ENCODE measurements at regions not wholly inside any gene's neighbourhood (a gene's known extent, or its start where the extent isn't known, plus 50 kb on each side); places are given as distances from the start of the nearest gene placed in this dataset.

DNA sequence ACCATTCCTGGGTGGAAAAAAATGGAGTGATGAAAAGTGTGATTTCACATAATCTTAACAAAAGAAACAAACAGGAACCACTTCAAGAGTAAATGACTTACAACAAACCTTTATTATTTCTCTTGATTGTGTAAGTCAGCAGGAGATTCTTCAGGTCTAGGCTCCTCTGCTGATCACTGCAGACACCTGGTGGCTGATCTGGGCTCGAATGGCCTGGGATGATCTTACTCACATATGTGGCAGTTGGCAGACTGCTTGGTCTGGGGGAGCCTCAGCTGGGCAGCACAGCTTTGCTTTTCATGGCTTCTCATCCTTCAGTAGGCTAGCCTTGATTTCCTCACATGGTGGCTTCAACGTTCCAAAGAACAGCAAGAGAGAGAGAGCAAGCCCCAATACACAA lies 215.4 kb upstream of the PRICKLE1 start:
- H3K9me3 ChIP-seq (ENCODE audit: low read length), result no peaks in the 10 kb centered on the region
- no peaks in the 10 kb centered on the region for H3K79me2 ChIP-seq (replicated peaks; ENCODE audit: insufficient read depth, low read length)
- no peaks in the 10 kb centered on the region for H3K27me3 ChIP-seq (ENCODE audit: insufficient read depth, low read depth, low read length)
- TF ChIP-seq SMC3 (conservative IDR thresholded peaks at IDR 0.05; ENCODE audit: poor library complexity) (no peak), TAF1 (IDR thresholded peaks at IDR 0.05; ENCODE audit: low read depth) (no peak), EP300 (conservative IDR thresholded peaks at IDR 0.05; ENCODE audit: poor library complexity, severe bottlenecking) (no peak), MXI1 (conservative IDR thresholded peaks at IDR 0.05; ENCODE audit: poor library complexity, severe bottlenecking) (no peak), EZH2 (IDR thresholded peaks at IDR 0.05; ENCODE audit: borderline replicate concordance, insufficient read depth, low read length, poor library complexity, severe bottlenecking) (no peak), RAD21 (conservative IDR thresholded peaks at IDR 0.05) (no peak)
- TF ChIP-seq, protein P1, sequence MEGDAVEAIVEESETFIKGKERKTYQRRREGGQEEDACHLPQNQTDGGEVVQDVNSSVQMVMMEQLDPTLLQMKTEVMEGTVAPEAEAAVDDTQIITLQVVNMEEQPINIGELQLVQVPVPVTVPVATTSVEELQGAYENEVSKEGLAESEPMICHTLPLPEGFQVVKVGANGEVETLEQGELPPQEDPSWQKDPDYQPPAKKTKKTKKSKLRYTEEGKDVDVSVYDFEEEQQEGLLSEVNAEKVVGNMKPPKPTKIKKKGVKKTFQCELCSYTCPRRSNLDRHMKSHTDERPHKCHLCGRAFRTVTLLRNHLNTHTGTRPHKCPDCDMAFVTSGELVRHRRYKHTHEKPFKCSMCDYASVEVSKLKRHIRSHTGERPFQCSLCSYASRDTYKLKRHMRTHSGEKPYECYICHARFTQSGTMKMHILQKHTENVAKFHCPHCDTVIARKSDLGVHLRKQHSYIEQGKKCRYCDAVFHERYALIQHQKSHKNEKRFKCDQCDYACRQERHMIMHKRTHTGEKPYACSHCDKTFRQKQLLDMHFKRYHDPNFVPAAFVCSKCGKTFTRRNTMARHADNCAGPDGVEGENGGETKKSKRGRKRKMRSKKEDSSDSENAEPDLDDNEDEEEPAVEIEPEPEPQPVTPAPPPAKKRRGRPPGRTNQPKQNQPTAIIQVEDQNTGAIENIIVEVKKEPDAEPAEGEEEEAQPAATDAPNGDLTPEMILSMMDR (IDR thresholded peaks at IDR 0.05; ENCODE audit: poor library complexity, severe bottlenecking), result no peak
- H3K4me2 ChIP-seq (ENCODE audit: low read length), result no peak overlapping the region
- no peak overlapping the region for H3K27ac ChIP-seq (ENCODE audit: low read length)
- H3K9ac ChIP-seq (ENCODE audit: low read length), result no peak overlapping the region
- H3K36me3 ChIP-seq (ENCODE audit: insufficient read depth, low read length), result no peaks in the 10 kb centered on the region
- H2AFZ ChIP-seq (ENCODE audit: low read depth, low read length), result no peak overlapping the region
- no peaks in the 10 kb centered on the region for H3F3A ChIP-seq (ENCODE audit: insufficient read depth, low read length, poor library complexity, severe bottlenecking)
- no peaks in the 10 kb centered on the region for H4K20me1 ChIP-seq (ENCODE audit: insufficient read depth)
- H3K4me3 ChIP-seq (ENCODE audit: low read length), result no peak overlapping the region
- H3K9me2 ChIP-seq (ENCODE audit: insufficient read depth, low read length), result no peaks in the 10 kb centered on the region

DNA sequence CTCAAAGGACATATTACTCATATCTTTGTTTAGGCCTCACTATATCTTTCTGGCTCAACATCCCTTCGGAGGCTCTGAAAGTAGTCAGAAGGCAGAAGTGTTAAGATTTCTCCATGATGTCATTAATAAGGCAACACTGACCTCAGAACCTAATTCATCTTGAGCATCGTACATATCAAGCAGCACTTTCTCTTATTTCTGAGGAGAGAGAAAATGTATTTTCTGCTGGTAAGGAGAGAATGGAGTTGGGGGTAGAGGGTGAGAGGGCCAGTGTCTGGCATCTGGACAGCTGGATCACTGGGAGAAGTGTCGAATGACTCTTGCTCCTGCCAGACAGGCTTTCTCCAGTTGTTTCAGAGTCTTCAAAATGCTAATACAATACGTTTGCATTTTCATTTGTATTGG lies 213.2 kb upstream of the PRICKLE1 start:
- H3K27me3 ChIP-seq (ENCODE audit: insufficient read depth, low read depth, low read length), result no peaks in the 10 kb centered on the region
- H3K4me3 ChIP-seq (ENCODE audit: low read length), result no peak overlapping the region
- H3K79me2 ChIP-seq (replicated peaks; ENCODE audit: insufficient read depth, low read length), result no peaks in the 10 kb centered on the region
- no peaks in the 10 kb centered on the region for H3K36me3 ChIP-seq (ENCODE audit: insufficient read depth, low read length)
- H3K4me2 ChIP-seq (ENCODE audit: low read length), result no peak overlapping the region
- no peak overlapping the region for H2AFZ ChIP-seq (ENCODE audit: low read depth, low read length)
- no peaks in the 10 kb centered on the region for H3F3A ChIP-seq (ENCODE audit: insufficient read depth, low read length, poor library complexity, severe bottlenecking)
- H3K9me2 ChIP-seq (ENCODE audit: insufficient read depth, low read length), result no peaks in the 10 kb centered on the region
- H3K27ac ChIP-seq (ENCODE audit: low read length), result no peak overlapping the region
- H3K9ac ChIP-seq (ENCODE audit: low read length), result no peak overlapping the region
- no peaks in the 10 kb centered on the region for H4K20me1 ChIP-seq (ENCODE audit: insufficient read depth)
- no peak for TF ChIP-seq EZH2 (IDR thresholded peaks at IDR 0.05; ENCODE audit: borderline replicate concordance, insufficient read depth, low read length, poor library complexity, severe bottlenecking)
- no peak for TF ChIP-seq TAF1 (IDR thresholded peaks at IDR 0.05; ENCODE audit: low read depth)
- TF ChIP-seq POLR2AphosphoS5 (IDR thresholded peaks at IDR 0.05), result no peak
- no peak for TF ChIP-seq RAD21 (conservative IDR thresholded peaks at IDR 0.05)
- TF ChIP-seq, protein P1 (IDR thresholded peaks at IDR 0.05; ENCODE audit: poor library complexity, severe bottlenecking), result no peak
- no peak for TF ChIP-seq MXI1 (conservative IDR thresholded peaks at IDR 0.05; ENCODE audit: poor library complexity, severe bottlenecking)
- no peak for TF ChIP-seq EP300 (conservative IDR thresholded peaks at IDR 0.05; ENCODE audit: poor library complexity, severe bottlenecking)
- TF ChIP-seq, protein P2, sequence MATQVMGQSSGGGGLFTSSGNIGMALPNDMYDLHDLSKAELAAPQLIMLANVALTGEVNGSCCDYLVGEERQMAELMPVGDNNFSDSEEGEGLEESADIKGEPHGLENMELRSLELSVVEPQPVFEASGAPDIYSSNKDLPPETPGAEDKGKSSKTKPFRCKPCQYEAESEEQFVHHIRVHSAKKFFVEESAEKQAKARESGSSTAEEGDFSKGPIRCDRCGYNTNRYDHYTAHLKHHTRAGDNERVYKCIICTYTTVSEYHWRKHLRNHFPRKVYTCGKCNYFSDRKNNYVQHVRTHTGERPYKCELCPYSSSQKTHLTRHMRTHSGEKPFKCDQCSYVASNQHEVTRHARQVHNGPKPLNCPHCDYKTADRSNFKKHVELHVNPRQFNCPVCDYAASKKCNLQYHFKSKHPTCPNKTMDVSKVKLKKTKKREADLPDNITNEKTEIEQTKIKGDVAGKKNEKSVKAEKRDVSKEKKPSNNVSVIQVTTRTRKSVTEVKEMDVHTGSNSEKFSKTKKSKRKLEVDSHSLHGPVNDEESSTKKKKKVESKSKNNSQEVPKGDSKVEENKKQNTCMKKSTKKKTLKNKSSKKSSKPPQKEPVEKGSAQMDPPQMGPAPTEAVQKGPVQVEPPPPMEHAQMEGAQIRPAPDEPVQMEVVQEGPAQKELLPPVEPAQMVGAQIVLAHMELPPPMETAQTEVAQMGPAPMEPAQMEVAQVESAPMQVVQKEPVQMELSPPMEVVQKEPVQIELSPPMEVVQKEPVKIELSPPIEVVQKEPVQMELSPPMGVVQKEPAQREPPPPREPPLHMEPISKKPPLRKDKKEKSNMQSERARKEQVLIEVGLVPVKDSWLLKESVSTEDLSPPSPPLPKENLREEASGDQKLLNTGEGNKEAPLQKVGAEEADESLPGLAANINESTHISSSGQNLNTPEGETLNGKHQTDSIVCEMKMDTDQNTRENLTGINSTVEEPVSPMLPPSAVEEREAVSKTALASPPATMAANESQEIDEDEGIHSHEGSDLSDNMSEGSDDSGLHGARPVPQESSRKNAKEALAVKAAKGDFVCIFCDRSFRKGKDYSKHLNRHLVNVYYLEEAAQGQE (IDR thresholded peaks at IDR 0.05; ENCODE audit: borderline replicate concordance), result no peak
- TF ChIP-seq SMC3 (conservative IDR thresholded peaks at IDR 0.05; ENCODE audit: poor library complexity), result no peak
- no peaks in the 10 kb centered on the region for H3K9me3 ChIP-seq (ENCODE audit: low read length)
